SK-N-SH treated with all-trans-retinoic acid at 6 μM for 48 hours (cell line): ENCODE measurements at regions not wholly inside any gene's neighbourhood (a gene's known extent, or its start where the extent isn't known, plus 50 kb on each side); places are given as distances from the start of the nearest gene placed in this dataset.

Source experiments
- ISL1 ChIP-seq: fragments of 250-450 bp; sonication (Bioruptor Pico); IDR thresholded peaks from 2 replicates; pipeline ENCODE4 v2.1.2; 2022; ENCODE audit warnings: mild to moderate bottlenecking, moderate library complexity
- PATZ1 ChIP-seq: fragments of 250-450 bp; sonication (Bioruptor Pico); IDR thresholded peaks from 2 replicates; pipeline ENCODE4 v1.8.0; 2020; ENCODE audit warnings: mild to moderate bottlenecking, moderate library complexity, borderline replicate concordance
- ZFP30 ChIP-seq: fragments of 450-650 bp; formaldehyde crosslinking; IDR thresholded peaks from 2 replicates; pipeline ENCODE4 v1.5.0; 2022; ENCODE audit warnings: mild to moderate bottlenecking, moderate library complexity

DNA sequence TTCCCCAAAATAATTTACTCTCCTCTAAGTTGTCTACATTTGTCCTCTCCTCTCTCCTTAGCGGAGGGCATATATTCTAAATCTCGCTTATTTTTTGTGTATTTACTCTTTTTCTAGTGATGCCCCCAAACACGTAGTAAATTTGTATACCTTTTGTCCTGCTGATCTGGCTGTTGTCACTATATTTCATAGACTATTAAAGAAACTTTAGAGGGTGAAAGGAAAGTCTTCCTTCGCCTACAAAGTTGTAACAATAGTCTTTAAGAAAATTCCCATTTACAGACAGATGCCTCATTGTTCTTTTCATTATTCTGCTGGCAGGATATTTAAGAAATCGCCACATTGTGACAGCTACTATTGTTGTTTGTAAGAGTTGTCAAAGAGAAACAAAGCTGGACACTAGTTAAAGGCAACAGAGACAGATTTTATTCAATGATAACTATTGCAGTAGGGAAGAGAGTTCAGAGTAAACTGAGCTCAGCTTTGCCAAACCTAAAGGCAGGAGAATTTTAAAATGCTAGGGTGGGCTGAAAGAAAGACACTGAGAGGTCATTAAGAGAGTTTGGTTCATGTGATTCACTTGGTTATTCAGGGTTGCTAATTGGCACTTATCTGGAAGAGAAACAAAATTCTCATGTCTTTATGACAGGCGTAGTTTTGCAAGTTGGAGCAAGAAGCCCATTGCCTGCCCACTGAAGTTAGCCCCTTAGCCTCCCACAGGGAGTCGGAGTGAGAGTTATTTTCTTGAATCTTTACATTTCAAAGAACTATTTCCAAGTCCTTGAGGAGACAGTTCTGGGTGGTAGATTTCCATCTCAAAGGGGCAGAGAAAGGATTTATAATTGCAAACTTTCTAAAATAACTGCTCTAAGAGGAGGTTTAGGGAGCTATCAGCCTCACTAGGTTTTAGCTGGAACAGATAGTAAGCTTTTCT is 1272.5 kb upstream of the SEL1L start:
- TF ChIP-seq ISL1 (CRISPR knock-in tag) (no peak), ZFP30 (CRISPR knock-in tag) (no peak), PATZ1 (CRISPR knock-in tag) (no peak)
